Pancreas (tissue), 10 donors: ENCODE measurements at regions not wholly inside any gene's neighbourhood (a gene's known extent, or its start where the extent isn't known, plus 50 kb on each side); places are given as distances from the start of the nearest gene placed in this dataset.
A peak's percentile ranks its signal among the peaks of the same experiment; 100 is the strongest.

Source experiments
- ATAC-seq, 4 donors: fragments of 200-7000 bp; cut with Tn5 transposase; one replicate each; pipeline versions ENCODE4 v1.8.0 to v1.9.1; 2020; ENCODE audit warnings: mild to moderate bottlenecking in 4 of 4, moderate library complexity in 4 of 4
- DNase-seq, 6 donors: peaks; one replicate each; pipeline ENCODE4 v3.0.0-alpha.2; 2020
- FAIRE-seq: peaks from 2 replicates; lab custom pipeline; 2012; peaks lifted over from hg19 to GRCh38; lab: Jason Lieb, UNC
- H3K27ac ChIP-seq, 4 donors: fragments of 200-600 bp; sonication (generic); 1 replicate in 3 of 4; 2 replicates in 1 of 4; pipeline versions ENCODE4 v1.5.0 to v1.8.0; 2020
- H3K27me3 ChIP-seq, 4 donors: fragments of 200-600 bp; one replicate each; pipeline ENCODE4 v1.8.0; 2021
- H3K36me3 ChIP-seq, 3 donors: fragments of 200-600 bp; sonication (generic) in 1 of 3; one replicate each; pipeline versions ENCODE4 v1.5.0 to v1.8.0; 2020 to 2021
- H3K4me1 ChIP-seq, 3 donors: fragments of 200-600 bp; one replicate each; pipeline ENCODE4 v1.8.0; 2021
- H3K4me3 ChIP-seq, 4 donors: fragments of 200-600 bp; sonication (generic) in 2 of 4; one replicate each; pipeline versions ENCODE4 v1.5.0 to v1.8.0; 2020 to 2021
- H3K9me3 ChIP-seq, 4 donors: fragments of 200-600 bp; one replicate each; pipeline ENCODE4 v1.8.0; 2021
- WGBS, 2 donors: extraction: QIAGEN DNeasy Blood & Tissue Kit; methylation state at CpG; one replicate each; pipeline ENCODE4 v1.1.7; 2013; 5-methylcytosine and 5-hydroxymethylcytosine counted together
- intact Hi-C, 3 donors: fragments of 100-400 bp; cut with DNase I; formaldehyde crosslinking; loops; one replicate each; pipeline versions ENCODE4 v1.11.1 to v1.14.2; 2022
- TF ChIP-seq, protein P1 (sequence below), 4 donors: fragments of 200-600 bp; sonication (generic) in 3 of 4; IDR thresholded peaks; one replicate each; pipeline versions ENCODE4 v1.5.0 to v1.8.0; 2021; ENCODE audit warnings: antibody characterized with exemption in 4 of 4
- donor health status: healthy with polysubstance abuse.
- donor health status: DM: no; HTN: no; CAD: no; lungs with moderate emphysema.
- donor health status: DM: no; HTN: no; CAD: no.
- donor health status: control.
- donor health status: control.
- donor health status: Bipolar disorder and iron deficiency.
- donor health status: DM: yes; HTN: yes; CAD: no.
- donor health status: DM: no; HTN: no; CAD: no.
- donor health status: DM: no; HTN: no; CAD: no.
- donor health status: DM: yes; HTN: yes; CAD: no.

DNA sequence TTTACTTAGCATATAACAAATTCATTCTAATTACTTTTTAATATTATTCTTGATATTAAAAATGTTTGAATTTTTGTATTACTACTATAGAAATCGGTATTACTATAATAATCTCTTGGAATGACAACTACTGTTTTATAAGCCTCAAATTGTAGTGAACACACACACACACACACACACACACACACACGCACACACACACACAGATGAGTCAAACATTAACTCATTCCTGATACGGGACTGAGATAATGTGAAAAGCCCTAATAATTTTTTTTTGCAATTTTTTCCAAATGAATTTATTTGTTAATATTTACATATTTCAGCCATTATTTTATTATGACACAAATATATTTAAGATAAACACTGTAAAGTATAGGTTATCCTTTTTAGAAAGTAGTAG is 951.2 kb upstream of the PHF14 start:
- peak in 3 of 4 donors; percentile 46 to 63 (median 46) for ATAC-seq
- no peak for FAIRE-seq
- no peaks in the 10 kb centered on the region for H3K9me3 ChIP-seq
- no peak overlapping the region for H3K27ac ChIP-seq
- TF ChIP-seq, protein P1, sequence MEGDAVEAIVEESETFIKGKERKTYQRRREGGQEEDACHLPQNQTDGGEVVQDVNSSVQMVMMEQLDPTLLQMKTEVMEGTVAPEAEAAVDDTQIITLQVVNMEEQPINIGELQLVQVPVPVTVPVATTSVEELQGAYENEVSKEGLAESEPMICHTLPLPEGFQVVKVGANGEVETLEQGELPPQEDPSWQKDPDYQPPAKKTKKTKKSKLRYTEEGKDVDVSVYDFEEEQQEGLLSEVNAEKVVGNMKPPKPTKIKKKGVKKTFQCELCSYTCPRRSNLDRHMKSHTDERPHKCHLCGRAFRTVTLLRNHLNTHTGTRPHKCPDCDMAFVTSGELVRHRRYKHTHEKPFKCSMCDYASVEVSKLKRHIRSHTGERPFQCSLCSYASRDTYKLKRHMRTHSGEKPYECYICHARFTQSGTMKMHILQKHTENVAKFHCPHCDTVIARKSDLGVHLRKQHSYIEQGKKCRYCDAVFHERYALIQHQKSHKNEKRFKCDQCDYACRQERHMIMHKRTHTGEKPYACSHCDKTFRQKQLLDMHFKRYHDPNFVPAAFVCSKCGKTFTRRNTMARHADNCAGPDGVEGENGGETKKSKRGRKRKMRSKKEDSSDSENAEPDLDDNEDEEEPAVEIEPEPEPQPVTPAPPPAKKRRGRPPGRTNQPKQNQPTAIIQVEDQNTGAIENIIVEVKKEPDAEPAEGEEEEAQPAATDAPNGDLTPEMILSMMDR (IDR thresholded peaks at IDR 0.05): no peak
- 23% methylated on average over 3 of the region's 3 CpGs for WGBS, 2 donors
- no peak overlapping the region for H3K4me3 ChIP-seq
- H3K36me3 ChIP-seq: no peaks in the 10 kb centered on the region
- intact Hi-C loops: no loop called here
- no peaks in the 10 kb centered on the region for H3K27me3 ChIP-seq
- no peaks in the 10 kb centered on the region for H3K4me1 ChIP-seq
- DNase-seq: no peak

DNA sequence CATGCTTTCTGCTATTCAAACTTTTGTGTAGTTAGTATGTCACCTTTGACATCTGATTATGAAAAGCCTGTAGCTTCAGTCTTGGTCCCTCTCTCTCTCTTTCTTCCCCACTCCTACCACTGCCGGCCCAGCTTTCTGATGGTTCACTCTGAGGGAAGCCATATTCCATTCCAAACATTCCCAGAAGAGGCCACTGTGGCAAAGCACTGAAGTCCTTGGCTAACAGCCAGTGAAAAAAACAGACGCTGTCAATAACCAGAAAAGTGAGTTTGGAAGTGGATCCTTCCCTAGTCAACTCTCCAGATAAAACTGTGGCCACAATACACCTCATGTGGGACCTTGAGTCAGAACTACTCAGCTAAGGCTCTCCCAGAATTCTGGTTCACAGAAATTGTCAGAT is 950.7 kb upstream of the PHF14 start:
- intact Hi-C loops: no loop called here
- H3K27ac ChIP-seq: no peak overlapping the region
- no peaks in the 10 kb centered on the region for H3K9me3 ChIP-seq
- TF ChIP-seq, protein P1 (IDR thresholded peaks at IDR 0.05): no peak
- H3K36me3 ChIP-seq: no peaks in the 10 kb centered on the region
- ATAC-seq (peak; percentile 66 to 84 (median 79)), DNase-seq (peak in 2 of 6 donors; percentile 12 to 31), FAIRE-seq (no peak)
- H3K27me3 ChIP-seq: no peaks in the 10 kb centered on the region
- WGBS, 2 donors: 4 to 13% methylated on average over 2 of the region's 2 CpGs
- no peak overlapping the region for H3K4me3 ChIP-seq
- H3K4me1 ChIP-seq: no peaks in the 10 kb centered on the region

DNA sequence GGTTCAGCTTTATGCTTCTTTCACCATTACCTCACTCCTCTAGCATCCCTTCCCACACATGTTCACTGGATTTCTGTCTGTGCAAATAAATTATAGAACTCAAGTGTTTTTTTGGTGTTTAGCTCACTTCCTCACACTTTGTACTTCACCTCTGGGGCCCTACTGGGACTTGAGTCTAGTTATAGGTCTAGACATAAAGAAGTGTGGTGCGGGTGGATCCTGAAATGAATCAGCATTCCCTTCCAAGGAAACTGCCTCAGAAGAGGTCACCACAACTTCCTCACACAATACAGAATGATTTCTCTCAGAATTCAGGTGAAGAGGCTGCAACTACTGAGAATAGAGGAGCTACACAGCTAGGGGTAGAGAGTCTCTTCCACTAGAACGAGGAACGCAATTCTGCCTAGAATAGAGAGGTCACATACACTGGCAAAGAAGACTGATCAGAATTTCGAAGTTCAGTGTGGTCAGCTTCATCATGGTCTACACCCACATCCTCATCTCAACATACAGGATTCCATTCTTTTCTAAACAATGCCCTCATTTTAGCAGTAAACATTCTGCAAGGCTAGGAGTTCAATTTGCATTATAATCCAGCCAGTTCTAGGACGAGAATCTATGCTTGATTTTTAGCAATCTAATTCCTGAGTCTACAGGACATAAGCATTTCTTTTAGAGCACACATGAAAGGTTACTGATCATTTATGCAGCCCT is 938.7 kb upstream of the PHF14 start:
- 56 to 60% methylated on average over 5 of the region's 5 CpGs for WGBS, 2 donors
- H3K27ac ChIP-seq: no peak overlapping the region
- ATAC-seq (no peak), DNase-seq (no peak), FAIRE-seq (no peak)
- no peaks in the 10 kb centered on the region for H3K4me1 ChIP-seq
- no peaks in the 10 kb centered on the region for H3K36me3 ChIP-seq
- TF ChIP-seq, protein P1 (IDR thresholded peaks at IDR 0.05): no peak
- no peaks in the 10 kb centered on the region for H3K9me3 ChIP-seq
- H3K27me3 ChIP-seq: no peaks in the 10 kb centered on the region
- intact Hi-C loops: no loop called here
- H3K4me3 ChIP-seq: no peak overlapping the region

DNA sequence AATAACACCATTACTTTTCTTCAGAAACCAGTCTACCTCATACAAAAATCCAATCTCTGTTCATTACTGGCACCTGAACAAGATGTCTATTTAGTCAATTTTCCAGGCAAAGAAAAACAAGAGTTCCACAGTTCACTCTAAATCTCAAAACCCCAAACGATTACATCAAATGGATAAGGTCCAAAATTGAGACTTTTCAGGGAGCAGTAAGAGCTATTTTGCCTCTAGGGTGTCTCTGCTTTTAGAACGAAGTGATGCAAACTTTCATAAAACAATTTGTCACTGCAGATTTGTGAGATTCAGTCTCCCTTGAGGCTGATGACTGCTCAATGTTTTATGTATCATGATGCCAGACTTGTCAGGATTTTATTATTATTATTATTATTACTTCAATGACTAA is 937.0 kb upstream of the PHF14 start:
- WGBS, 2 donors: 36 to 54% methylated on average over 2 of the region's 2 CpGs
- DNase-seq: no peak
- FAIRE-seq: no peak
- ATAC-seq: no peak
- H3K36me3 ChIP-seq: no peaks in the 10 kb centered on the region
- no peak overlapping the region for H3K4me3 ChIP-seq
- H3K27me3 ChIP-seq: no peaks in the 10 kb centered on the region
- no peaks in the 10 kb centered on the region for H3K9me3 ChIP-seq
- TF ChIP-seq, protein P1 (IDR thresholded peaks at IDR 0.05): no peak
- intact Hi-C loops: no loop called here
- H3K4me1 ChIP-seq: no peaks in the 10 kb centered on the region
- no peak overlapping the region for H3K27ac ChIP-seq

DNA sequence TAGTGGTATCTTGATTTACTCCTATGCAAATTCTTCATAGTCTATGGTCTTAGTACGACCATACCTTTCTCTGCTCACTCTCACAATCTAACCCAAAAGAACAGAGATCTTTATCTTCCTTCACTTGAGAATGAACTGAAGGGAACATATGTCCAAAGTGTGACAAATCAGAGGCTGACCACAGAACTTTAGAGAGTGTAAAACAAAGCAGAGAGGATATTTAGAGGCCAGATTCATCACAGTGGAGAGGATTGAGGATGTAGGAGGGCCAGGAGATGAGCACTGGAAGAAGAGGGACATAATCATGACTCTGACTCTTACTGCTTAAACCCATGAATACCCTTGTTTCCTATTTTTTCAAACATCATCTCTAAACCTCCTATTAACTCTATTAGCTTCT is 935.3 kb upstream of the PHF14 start:
- Histone ChIP-seq H3K4me3 (no peak overlapping the region), H3K36me3 (no peaks in the 10 kb centered on the region), H3K4me1 (no peaks in the 10 kb centered on the region), H3K27ac (no peak overlapping the region), H3K27me3 (no peaks in the 10 kb centered on the region), H3K9me3 (no peaks in the 10 kb centered on the region)
- ATAC-seq (no peak), FAIRE-seq (no peak), DNase-seq (no peak)
- WGBS, 2 donors: 60 to 67% methylated on average over 1 of the region's 1 CpG
- intact Hi-C loops: no loop called here
- TF ChIP-seq, protein P1 (IDR thresholded peaks at IDR 0.05): no peak
